HG02852 (cell line): ENCODE measurements at regions not wholly inside any gene's neighbourhood (a gene's known extent, or its start where the extent isn't known, plus 50 kb on each side); places are given as distances from the start of the nearest gene placed in this dataset.

Experiments used
- ATAC-seq: cut with Tn5 transposase; IDR thresholded peaks from one replicate; pipeline ENCODE4 v1.9.1; 2021; ENCODE audit warnings: mild to moderate bottlenecking, moderate library complexity; ENCODE audit not compliant: unreplicated experiment

DNA sequence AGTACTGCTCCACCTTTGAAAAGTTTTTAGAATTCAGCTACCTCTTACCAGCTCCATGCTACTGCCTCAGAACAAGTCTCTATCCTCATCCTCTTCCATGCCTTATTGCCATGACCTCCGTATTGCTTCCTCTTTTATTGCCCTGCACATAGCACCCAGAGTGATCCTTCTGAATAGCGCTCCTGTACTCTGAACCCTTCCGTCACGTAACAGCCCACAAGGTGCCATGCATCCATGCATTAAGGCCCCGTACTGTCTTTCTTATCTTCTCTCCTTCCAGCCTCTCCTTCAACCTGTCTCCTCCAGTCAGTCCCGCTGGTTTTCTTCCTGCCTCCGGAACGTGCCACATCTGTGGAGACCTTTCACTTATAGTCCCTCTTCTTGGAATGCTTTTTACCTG lies 273.3 kb upstream of the SEMA6A start:
- ATAC-seq = no peak

DNA sequence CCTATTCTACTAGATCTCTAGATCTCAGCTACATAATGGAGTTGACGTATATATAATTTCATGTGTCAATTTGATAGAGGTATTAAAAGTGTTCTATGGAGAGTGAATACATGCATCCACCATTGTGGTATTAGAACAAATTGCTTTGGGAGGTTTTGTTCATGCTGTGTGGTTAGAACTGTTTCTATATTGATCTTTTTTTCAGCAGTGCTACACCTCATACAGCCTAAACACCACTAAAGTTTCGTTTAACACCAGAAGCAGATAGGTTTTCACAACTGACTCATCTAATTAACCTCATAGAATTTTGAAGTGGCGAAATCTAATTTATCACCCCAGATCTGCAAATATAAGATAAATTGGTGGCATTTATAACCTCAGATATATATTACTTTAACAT lies 269.4 kb upstream of the SEMA6A start:
- no peak for ATAC-seq

DNA sequence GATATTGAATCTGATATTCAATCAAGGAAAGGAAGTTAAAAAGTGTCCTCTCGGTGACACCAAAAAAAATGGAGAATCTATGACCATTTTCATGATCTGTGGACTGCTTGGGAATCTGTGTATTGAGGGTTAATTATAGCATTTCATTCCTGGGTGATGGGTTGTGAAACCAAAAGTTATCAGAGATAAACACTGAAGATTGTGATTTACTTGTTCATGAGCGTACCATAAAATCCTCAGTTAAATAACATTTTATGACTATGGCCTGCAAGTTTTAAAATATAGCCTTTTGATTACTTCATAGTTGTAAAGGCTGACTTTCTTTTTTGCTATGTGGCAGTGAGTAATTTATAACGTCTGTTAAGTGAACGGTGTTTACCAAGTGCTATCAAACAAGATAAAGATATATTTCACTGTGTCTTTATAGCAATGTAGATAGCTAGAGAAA lies 267.9 kb upstream of the SEMA6A start:
- no peak for ATAC-seq

DNA sequence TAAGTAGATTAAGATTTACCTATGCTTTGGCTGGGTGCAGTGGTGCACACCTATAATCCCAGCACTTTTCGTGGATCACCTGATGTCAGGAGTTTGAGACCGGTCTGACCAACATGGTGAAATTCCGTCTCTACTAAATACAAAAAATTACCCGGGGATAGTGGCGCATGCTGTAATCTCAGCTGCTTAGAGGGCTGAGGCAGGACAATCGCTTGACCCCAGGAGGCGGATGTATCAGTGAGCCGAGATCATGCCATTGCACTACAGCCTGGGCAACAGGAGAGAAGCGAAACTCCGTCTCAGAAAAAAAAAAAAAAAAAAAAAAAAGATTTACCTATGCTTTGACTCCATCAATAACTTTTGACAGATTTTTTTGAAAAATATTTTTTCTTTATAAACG lies 267.1 kb upstream of the SEMA6A start:
- no peak for ATAC-seq

DNA sequence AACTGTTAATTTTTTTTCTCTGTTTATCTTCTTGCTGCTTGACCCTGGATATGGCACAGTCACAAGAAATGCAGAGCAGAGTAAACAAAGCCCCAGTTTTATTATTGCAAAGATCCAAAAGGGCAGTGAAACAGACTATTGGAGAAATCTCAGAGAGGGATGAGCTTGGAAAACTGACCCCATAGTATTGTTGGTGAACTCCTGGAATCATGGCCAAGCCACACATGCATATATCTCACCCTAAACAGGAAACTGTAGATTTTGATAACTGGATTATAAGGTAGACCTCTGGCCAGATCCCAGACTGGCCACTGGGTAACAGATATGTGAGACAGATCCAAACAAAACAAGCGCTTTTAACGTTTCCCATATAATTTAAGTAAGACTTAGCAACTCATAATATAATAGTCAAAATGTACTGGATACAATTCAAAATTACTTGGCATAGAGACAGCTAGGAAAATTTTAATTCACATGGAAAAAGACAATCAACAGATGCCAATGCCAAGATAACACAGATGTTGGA lies 263.5 kb upstream of the SEMA6A start:
- ATAC-seq = no peak

DNA sequence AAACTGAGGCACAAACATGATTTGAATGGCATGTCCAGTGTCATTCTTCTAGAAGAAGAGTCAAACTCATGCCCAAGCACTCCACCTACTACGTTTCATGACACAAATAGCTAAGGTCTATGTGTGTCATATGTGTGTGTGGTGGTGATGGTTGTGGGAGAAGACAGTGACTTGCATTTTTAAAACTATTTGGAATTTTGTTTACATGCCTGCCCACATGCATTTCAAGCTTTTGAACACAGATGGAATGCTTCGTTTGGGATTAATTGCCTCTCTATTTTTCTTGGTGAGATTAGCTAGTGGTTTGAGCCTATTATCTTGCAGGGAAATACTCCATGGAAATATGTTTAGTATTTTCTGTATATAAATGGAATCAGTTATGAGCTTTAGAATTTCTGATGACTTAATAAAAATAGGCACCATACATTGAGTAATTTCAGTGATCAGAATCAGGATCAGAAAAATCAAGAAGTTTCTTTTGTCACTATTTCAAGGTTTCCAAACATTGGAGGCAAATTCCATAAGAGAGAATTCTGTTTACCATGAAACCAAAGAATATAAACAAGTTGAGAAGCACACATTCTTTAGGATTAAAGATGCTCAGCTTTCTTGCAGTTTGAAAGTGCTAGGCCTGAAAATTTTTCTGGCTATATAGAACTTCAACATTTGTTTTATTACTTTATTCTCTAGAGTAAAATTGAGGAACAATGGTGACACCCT lies 260.3 kb upstream of the SEMA6A start:
- no peak for ATAC-seq

DNA sequence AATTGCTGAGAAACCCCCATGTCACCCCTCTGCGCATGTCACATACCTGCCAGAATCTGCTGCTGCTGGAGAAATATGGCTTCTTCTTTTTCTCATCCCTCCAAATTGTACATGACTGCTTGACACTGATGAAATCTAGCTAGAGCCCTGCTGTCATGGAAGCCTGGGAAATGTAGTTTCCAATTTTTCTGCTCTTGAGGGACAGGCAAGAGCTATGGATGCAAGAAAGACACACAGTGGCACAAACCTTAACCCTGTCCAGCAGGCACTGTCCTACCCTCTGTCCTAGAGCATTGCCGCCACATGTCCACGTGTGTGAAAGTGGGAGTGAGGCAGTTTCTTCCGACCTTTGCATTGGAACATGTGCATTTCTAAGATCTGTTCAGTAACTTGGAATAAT lies 255.5 kb upstream of the SEMA6A start:
- ATAC-seq = no peak

DNA sequence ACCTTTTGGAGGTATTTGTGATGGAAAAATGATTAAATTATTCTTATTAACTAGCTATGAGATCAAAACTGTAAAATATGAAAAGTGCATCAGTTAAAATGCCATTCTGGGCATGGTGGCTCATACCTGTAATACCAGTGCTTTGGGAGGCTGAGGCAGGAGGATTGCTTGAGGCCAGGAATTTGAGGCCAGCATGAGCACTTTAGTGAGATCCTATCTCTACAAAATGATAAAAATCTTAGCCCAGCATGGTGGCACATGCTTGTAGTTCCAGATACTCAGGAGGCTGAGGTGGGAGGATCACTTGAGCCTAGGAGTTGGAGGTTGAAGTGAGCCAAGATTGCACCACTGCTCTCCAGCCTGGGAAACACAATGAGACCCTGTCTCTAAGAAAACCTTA lies 252.5 kb upstream of the SEMA6A start:
- ATAC-seq = no peak

DNA sequence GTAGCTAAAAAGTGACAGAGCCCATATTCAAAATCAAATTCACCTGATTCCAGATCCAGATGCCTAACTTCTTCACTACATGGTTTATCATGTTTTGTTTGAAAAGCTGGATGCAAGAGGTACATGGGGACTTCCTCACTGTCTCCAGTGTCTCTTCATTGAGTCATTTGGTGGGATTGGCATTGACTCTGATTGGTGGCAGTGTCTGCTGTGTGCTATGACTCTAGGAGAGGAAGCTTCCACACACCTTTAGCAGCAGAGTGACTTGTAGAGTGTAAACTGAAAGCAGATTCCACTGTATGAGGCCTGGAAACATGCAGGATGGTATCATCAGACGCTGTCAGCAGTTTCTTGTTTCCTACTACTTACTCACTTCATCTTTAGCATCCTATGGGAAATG lies 250.9 kb upstream of the SEMA6A start:
- no peak for ATAC-seq

DNA sequence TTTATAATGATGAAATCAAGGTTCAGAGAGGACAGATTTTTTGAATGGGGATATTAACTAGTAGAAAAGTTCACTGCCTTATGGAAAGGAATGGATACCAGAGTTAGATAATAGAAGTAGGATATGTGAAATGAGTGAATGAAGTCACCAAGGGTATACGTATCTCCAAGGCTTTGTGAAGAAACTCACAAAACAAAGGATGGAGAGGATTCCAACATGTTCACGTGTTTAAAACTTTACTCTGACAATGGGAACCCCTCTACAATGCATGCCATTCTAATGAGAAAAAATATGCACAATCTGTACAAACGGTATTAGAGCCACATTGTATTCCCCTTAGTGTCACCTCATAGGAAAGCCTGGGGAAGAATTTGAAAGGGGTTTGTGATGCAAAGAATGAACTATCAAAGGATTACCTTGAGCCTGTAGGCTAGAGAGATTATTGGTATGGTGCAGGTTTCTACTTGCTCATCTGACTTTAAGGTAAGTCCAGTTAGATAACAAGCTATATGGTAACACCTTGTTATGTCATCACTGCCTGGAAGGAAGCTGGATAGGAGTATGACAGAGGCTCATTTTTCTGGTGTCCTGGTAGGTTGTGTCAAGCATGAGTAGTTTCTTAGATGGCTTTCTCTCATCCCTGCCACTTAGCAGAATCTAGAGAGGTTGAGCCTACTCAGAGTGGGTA lies 250.3 kb upstream of the SEMA6A start:
- ATAC-seq = no peak

DNA sequence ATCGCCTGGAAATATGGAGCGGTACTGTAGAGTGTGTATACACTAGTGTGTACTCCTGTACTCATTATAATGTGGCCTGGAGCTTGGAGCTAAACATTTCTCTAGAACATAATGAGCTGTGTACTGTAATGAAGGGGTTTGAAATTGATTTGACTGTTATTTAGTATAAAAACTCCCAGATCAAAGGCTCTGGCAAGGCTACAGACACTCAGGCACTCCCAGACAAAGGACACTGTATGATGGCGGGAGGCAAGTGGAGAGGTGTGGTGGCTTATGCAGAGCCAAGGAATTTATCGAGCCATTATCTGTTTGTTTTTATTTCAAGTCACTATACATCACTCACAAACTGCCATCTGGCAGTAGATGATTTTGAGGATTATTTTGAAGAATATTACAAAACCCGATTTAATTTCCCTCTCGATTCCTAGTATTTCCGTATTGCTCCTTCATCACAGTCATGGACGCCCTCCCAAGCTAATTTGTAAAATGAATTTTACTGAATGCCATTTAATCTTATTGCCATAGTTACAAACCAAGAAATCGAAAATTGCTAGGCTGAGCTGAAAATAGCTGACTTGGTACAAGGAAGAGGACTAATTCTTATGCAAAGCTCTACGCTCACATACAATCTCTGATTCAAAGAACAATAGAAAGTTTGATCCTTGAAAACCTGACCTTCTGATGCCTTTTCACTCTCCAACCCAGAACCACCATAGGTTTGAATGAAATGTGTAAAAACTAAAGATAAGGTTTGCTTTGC lies 240.2 kb upstream of the SEMA6A start:
- ATAC-seq = no peak

DNA sequence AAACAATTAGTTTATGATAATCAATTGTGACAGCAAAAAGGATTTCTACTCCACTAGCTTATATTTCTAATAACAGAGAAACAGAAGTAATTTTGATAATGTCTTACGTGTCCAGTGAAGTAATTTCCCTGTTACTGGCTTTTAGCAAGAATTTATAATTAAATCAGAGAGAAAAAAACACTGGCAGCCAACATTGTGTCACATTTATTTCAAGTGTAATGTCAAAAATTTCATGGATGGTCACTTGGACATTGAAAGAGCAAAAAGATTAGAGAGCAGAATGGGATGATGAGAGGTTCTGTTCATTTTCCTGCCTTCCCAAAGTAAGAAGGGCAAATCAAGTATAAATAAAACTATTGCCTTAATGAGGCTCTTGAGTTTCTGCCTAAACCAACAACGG lies 239.3 kb upstream of the SEMA6A start:
- no peak for ATAC-seq

DNA sequence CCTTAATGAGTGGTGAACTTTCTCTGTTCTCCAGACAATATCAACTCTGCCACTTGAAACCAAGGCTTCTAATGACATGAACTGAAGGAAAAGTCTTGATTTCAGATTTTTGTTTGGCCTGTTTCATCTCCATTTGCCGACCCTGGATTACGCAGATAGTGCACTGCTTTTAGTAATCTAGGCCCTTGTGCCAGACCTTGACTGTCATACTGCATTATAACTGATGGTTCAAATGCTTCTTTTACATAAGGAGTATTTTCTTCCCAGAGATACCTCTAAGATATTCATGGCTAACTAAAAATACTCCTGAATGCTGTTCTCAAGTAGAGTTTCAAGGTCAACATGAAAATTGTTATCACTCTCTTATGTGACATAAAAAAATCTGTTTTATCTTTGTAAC lies 238.7 kb upstream of the SEMA6A start:
- ATAC-seq = no peak

DNA sequence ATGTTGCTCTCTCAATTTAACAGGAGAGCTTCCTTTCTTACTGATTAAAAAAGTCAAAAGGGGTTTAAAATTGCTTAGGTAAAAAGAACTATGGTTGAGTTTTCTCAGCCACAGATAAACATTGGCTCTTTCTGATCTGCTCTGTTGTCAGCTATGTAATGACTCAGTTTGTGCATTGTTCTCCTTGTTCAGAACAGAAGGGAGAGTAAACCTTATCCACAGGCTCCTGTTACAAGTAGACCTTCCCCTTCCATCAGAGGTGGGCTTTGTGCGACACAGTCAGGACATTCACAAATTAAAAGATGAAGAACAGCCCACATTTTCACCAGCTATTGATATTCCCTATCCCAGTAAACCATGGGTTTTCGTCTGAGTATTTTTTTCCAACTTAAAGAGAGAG lies 236.3 kb upstream of the SEMA6A start:
- no peak for ATAC-seq

DNA sequence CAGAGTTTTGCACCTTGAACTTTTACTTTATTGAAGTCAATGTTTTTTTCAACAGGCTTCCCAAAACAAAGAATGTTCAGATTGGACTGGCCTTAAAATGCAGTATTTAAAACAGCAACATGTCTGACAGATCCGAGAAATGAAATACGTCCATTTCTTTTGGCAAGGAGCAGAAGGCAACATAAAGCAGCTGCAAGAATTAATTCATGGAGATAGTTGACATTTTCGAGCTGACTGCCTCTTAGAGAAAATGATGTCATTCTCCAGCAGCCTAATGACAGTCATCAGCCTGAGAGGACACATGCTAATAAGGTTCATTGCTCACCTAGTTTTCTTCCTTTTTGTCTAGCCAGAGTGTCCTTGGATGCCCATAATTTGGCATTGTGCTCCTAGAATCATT lies 232.2 kb upstream of the SEMA6A start:
- ATAC-seq = no peak

DNA sequence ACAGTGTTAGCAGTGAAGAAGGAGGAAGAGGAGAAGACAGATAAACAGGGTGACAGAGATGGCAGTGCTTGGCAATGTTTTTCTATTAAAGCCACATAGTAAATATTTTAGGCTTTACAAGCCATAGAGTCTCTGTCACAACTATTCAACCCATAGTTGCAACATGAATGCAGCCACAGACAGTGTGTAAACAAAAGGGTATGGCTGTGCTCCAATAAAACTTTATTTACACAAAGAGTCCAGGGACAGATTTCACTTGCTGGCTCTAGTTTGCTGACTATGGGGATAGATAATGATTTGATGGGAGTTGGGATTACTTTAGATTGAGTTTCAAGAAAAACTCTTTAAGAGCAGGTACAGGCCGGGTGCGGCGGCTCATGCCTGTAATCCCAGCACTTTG lies 224.8 kb upstream of the SEMA6A start:
- no peak for ATAC-seq

DNA sequence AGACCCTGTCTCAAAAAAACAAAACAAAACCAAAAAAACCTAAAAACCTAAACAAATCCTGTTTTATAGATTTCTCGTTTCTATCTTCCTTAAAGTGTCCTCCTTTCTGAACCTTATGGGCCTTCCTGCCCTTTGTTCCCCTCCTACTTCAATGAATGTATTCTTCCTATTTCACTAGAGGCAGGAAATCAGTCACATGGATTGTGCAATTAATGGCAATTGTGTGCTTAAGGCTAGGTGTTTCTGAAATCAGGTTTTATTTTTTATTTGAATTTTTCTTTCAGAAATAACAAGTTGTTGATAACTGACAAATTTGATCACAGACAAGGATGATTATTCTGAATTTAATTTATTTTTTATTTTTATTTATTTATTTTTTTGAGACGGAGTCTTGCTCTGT lies 220.6 kb upstream of the SEMA6A start:
- no peak for ATAC-seq

DNA sequence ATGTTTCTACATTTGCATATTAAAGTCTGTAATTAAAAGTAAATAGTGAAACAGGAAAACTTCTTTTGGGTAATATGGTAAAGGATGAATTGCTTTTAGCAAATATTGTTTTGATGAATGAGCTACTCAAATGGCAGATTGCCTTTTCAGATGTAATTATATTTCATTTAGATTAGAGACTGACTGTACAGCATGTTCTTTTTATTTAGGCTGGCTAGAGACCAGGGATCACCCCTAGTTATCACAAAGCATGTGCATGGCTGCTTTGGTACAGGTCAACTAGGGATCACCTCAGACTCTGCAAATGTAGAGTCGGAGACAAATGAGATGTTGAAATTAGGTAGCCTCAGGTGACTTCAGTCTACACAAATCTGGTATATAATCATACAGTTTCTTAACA lies 214.9 kb upstream of the SEMA6A start:
- ATAC-seq = no peak

DNA sequence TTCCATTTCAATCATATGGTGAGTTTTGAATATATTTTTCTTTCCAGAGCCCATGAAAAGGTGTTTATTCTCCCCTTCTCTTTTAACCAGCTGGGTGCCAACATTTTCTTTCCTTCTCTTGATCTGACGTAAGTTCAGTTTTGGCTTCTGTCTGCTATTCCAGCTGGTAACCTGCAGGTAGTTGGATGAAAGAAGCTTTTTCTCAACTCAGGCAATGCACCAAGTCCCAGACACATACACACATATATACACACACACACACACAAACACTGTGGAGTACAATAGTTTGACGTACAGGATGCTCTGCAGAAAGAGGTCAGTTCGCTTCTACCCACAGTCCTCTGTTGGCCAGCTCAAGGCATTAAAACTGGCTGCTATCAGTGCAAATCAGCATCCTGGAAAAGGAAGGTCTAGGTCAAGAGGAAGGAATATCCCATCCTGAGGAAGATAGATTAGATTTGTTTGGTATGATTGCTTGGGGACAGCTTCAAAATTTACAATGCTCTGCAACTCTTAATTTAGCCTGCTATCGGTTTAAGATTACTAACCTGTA lies 214.3 kb upstream of the SEMA6A start:
- ATAC-seq = no peak

DNA sequence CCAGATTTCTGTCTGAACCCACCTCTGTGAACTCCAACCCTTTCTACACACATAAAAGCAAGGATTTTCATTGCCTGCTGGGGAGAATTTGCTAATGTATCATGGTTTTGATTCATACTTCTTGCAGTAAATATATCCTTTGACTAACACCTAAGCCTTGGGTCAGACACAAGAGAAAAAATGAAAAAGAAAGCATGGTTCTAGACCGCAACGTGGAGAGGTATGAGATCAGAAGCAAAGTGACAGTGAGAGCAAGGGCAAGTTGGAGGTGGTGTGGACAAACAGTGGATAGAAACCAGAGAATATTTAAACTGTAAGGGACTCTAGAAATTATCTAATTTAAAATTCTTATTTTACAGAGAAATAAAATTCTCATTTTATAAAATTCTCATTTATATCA lies 212.9 kb upstream of the SEMA6A start:
- ATAC-seq = no peak

DNA sequence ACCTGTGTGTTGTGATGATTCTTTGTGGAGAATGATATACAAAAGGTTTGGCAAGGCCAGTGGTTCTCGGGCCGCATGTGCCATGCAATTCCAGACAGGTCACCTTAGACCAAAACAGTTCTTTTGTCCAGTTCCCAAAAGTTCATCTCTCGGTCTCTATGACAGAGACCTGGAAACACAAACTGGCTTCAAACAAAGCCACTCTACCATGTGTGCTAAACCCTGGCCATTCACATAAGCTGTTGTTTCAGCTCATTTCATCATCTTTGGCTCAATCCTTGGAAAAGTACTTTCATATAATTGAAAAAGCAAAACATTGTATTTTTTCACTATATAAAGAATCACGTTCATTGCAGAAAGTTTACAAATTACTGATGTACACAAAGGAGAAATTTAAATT lies 210.5 kb upstream of the SEMA6A start:
- no peak for ATAC-seq

DNA sequence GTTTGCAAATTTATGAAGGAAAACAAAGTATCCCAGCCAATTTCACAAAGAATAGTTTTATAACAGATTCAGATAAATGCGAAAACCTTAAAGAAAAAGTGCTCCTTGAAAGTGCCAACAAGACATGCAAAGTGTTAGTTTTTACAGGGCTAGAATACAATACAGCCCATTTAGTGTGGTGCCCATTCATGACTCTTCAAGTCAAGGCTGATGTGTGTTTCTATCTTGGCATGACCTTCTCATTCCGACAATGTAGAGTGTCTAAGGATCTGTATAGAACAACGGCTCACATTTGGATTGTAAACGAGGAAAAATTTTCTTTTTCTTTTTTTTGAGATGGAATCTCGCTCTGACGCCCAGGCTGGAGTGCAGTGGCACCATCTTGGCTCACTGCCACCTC lies 205.2 kb upstream of the SEMA6A start:
- no peak for ATAC-seq
